ENCODE measurements at regions not wholly inside any gene's neighbourhood (a gene's known extent, or its start where the extent isn't known, plus 50 kb on each side); places are given as distances from the start of the nearest gene placed in this dataset.

DNA sequence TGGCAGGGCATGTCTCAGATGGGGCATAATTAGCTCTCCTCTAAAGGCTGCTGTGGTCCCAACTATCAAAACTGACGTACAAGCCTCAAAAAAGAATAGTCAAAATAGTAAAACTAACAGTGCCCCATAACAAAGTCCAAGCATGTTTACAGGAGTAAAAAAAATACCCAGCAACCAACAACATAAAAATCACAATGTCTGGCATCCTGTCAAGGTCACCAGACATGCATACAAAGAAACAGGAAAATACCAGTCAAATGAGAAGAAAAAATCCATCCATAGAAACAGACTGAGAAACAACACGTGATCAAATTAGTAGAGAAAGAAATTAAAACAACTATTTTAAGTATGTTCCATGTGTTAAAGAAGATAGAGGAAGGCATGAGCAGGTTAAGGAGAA is 131.2 kb upstream of the C14orf180 start:
- DNase-seq: no peak

DNA sequence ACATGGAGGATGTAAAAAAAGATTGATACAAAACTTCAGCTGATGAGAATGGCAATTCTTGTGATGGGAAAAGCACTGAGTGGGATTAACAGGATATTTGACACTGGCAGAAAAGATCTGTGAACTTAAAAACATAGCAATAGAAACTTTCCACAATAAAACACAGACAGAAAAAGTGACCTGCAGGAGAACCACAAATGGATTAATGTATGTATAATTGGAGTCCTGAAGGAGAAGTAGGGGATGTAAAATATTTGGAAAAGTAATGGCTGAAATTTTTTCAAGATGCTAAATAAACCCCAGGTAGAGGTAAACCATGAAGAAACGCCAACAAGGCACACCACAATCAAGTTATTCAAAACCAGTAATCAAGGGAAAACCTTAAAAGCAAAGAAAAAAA is 130.8 kb upstream of the C14orf180 start:
- DNase-seq: no peak

DNA sequence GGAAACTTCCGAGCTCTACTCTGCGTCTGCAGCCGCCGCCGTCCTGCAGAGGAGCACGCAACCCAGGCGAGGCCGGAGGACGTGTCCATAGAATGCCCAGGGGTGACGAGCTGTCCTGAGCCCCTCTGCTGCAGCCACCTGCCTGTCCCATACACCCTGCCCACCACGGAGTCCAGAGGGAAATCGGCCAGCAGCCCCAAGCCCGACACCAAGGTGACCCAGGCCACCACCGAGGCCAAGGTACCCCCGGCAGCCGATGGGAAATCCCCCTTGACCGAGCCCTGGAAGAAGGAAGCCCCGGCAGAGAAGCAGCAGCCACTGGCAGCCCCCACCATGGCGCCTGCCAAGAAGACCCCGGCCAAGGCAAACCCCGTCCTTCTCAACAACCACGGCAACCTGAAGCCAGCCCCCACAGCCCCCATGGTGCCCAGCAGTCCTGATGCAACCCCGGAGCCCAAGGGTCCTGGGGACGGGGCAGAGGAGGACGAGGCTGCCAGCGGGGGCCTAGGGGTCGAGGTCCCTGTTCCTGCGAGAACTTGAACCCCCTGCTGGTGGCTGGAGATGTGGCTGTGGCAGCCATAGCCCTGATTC is 128.7 kb upstream of the C14orf180 start:
- no peak for DNase-seq

- DNase-seq: no peak
Measured at GRCh38 chr14:104451474-104451873, 128.1 kb upstream of the C14orf180 start.

- no peak for DNase-seq
Measured at GRCh38 chr14:104458845-104459244, 120.7 kb upstream of the C14orf180 start.

GRCh38 chr14:104460791-104461651 is 118.5 kb upstream of the C14orf180 start:
- DNase-seq: no peak

GRCh38 chr14:104461676-104462449 is 117.7 kb upstream of the C14orf180 start:
- peak; percentile 23 for DNase-seq

DNA sequence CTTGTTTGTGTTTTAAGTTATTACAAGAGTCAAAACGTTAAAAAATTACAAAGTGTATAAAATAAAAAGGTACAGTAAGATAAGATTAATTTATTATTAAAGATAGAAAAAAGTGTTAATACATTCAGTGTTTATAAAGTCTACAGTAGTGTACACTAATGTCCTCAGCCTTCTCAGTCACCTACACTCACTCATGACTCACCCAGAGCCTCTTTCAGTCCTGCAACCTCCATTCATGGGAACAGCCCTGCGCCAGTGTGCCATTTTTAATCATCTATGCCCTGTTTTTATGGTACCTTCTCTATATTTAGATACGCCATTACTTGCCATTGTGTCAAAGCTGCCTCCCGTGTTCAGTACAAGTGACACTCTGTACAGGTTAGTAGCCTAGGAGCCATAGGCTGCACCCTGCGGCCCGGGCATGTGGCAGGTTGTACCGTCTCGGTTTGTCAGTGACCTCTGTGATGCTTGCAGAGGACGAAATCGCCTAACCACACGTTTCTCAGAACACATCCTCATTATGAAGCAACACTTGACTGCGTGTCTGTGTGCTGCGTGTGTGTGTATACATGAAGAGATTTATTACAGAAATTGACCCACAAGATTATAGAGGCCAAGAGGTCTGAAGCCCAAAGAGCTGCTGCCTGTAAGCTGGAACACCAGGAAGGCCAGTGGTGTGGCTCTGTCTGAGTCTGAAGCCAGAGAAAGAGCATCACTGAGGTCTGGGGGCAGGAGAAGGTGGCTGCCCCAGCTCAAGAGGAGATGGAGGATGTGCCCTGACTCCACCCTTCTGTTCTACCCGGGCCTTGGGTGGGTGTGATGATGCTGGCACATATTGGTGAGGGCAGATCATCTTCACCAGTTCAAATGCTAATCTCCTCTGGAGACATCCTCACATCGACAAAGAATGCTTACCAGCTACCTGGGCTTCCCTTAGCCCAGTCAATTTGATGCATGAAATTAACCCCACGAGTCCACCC is 116.6 kb upstream of the C14orf180 start:
- no peak for DNase-seq

- no peak for DNase-seq
Measured at GRCh38 chr14:104464907-104465306, 114.7 kb upstream of the C14orf180 start.

GRCh38 chr14:104465482-104466390 is 113.8 kb upstream of the C14orf180 start:
- no peak for DNase-seq

DNA sequence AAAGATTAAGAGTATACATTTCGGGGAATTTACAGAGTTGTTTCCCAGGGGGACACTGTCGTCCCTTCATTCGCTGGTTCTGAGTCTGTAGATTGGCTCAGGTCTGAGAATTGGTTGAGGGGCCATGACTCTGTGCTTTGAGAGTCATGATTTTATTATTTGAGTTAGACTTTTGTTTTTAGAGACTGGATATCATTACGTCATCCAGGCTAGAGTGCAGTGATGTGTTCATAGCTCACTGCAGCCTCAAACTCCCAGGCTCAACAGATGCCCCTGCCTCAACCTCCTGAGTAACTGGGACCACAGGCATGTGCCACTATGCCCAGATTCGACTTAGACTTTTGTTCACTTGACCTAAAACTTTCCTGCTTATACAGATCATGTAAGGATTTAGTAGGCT is 112.3 kb upstream of the C14orf180 start:
- no peak for DNase-seq

DNA sequence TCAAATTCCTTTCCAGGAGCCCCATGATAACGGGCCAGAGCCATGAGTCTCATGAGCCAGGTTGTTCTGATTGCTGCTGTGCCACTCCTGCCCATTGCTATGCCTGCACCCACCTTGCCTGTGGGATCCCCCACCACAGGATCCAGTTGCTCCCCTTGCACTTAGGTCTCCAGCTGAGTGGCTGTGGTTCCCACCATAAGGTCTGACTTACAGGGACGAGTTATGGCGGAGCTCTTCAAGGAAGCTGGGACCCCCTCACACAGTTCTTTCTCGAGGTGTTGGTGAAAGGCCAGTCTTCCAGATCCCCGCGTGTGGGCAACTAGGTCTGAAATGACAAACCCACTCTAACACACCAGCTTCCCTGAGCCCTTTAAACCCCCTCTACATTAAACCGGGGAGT is 111.9 kb upstream of the C14orf180 start:
- no peak for DNase-seq

- DNase-seq: no peak
Measured at GRCh38 chr14:104469591-104469990, 110.0 kb upstream of the C14orf180 start.

DNA sequence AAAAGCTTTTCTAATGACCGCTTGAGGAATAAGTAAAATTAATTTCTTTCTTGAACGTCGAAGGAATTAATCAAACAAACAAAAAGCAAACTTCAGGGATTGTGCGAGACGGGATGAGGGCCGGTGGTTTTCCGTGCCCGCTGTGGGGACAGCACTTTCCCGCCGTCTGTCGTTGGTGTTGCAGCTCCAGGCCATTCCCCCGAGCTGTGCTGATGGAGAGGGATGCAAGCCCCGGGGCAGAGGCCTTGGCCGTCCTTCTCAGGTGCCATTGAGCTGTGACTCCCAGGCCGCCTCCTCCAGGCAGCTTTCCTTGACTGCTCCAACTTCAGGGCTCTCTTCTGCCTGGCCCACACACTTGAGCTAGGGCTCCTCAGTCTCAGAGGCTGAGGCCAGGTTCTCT is 109.0 kb upstream of the C14orf180 start:
- DNase-seq: no peak

DNA sequence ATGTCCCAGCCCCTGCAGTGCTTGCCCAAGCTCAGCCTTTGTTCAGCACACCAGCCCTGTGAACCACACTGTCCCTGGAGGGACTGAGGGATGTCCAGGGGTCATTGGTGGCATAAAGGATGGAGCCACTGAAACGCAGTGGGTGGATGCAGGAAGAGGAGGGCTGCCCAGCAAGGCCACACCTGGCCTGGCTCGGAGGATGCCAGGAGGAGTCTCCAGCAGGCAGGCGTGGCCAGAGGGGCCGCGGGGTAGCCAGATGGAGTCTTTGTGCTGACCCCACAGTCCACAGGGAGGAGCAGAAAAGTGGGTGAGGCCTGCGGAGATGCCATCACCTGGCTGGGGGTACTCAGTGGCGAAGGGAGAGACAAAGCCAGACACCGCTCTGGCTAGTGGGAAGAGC is 108.5 kb upstream of the C14orf180 start:
- DNase-seq: no peak

GRCh38 chr14:104472073-104472472 is 107.5 kb upstream of the C14orf180 start:
- DNase-seq: no peak

GRCh38 chr14:104472536-104473243 is 106.9 kb upstream of the C14orf180 start:
- DNase-seq: no peak

- DNase-seq: no peak
Measured at GRCh38 chr14:104473244-104473565, 106.4 kb upstream of the C14orf180 start.

DNA sequence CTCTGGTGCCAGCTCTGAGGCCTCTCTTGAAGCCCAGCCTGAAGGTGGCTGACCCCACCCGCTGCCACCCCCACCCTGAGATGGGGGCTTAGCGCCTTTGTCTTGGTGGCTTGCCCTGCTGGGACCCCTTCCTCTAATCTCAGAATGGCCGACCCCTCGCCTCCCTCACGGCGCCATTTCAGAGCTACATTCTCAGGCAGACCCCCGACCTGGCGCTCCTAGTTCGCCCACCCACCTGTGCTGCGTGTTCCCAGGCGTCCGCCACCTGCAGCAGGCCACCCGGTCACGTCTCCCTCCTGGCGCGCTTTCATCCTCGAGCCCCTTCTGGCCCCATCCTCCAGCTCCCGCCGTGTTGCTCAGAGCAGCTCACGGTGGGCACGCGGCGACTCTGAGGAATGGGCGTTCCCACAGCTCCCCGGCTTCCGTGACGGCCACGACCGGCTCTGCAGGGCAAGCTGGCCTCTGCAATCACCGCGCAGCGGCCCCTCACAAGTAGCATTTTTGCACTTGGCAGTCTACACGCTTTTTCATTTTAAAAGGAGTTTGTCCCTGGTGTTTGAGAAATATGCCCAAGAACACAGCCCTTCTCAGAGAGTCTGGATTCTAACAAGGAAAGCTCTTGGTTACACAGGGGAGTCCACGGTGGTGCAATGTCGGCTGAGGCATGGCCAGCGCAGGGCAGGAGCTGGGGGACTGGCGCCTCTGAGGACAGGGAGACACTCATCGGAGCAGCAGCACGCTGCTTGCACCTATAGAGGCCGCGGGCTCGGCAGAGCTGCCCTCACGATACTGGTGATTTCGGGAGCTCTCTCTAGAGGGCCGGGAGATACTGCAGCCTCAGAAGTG is 105.7 kb upstream of the C14orf180 start:
- DNase-seq: no peak
